Ovary (tissue), 7 donors: ENCODE measurements at regions not wholly inside any gene's neighbourhood (a gene's known extent, or its start where the extent isn't known, plus 50 kb on each side); places are given as distances from the start of the nearest gene placed in this dataset.

Source experiments
- DNase-seq, 5 donors: peaks; one replicate each; pipeline ENCODE4 v3.0.0-alpha.2; 2019 to 2020
- H3K27ac ChIP-seq, 2 donors: fragments of 200-600 bp; one replicate each; pipeline versions ENCODE4 v1.5.1 to v1.8.0; 2019 to 2022
- H3K27me3 ChIP-seq: fragments of 200-600 bp; one replicate; pipeline ENCODE4 v1.8.0; 2022
- H3K36me3 ChIP-seq: fragments of 200-600 bp; sonication (generic); one replicate; pipeline ENCODE4 v1.5.1; 2019
- H3K4me1 ChIP-seq: one replicate; pipeline ENCODE4 v1.8.1; 2013; ENCODE audit warnings: mild to moderate bottlenecking, moderate library complexity; ENCODE audit not compliant: insufficient read depth
- H3K4me3 ChIP-seq: fragments of 200-600 bp; sonication (generic); one replicate; pipeline ENCODE4 v1.5.1; 2017
- H3K9me3 ChIP-seq, 2 donors: fragments of 200-600 bp in 1 of 2; sonication (generic) in 1 of 2; one replicate each; pipeline versions ENCODE4 v1.5.1 to v1.8.1; 2013 to 2019; ENCODE audit warnings: mild to moderate bottlenecking in 1 of 2, moderate library complexity in 1 of 2
- EP300 ChIP-seq: sonication (generic); formaldehyde crosslinking; IDR thresholded peaks from one replicate; pipeline ENCODE4 v1.6.1; 2017; ENCODE audit warnings: antibody characterized with exemption
- POLR2A ChIP-seq: fragments of 450-650 bp; IDR thresholded peaks from one replicate; pipeline ENCODE4 v1.6.1; 2017; ENCODE audit warnings: antibody characterized with exemption, mild to moderate bottlenecking, moderate library complexity
- WGBS, 3 donors: extraction: QIAGEN DNeasy Blood & Tissue Kit in 1 of 3; methylation state at CpG; one replicate each; pipeline versions ENCODE4 v1.1.5 to v1.1.7; 2013 to 2017; 5-methylcytosine and 5-hydroxymethylcytosine counted together
- intact Hi-C, 4 donors: fragments of 100-400 bp; cut with DNase I; formaldehyde crosslinking; loops; one replicate each; pipeline versions ENCODE4 v1.11.0 to v1.15.1; 2022 to 2023
- TF ChIP-seq, protein P1 (sequence below), 3 donors: fragments of 450-650 bp in 2 of 3; fragments of 200-600 bp in 1 of 3; IDR thresholded peaks; one replicate each; pipeline versions ENCODE4 v1.5.1 to v1.8.0; 2016 to 2022; ENCODE audit warnings: antibody characterized with exemption in 3 of 3, mild to moderate bottlenecking in 1 of 3
- donor health status: DM: no; HTN: no; CAD: no; lungs with moderate emphysema.
- donor health status: DM: no; HTN: no; CAD: no.
- donor health status: Bipolar disorder and iron deficiency.
- donor health status: DM: no; HTN: no; CAD: no.
- donor health status: DM: yes; HTN: yes; CAD: no.

GRCh38 chr15:61687651-61688050 is 372.6 kb downstream of the VPS13C start:
- Histone ChIP-seq H3K9me3 (no peaks in the 10 kb centered on the region), H3K27ac (no peak overlapping the region), H3K27me3 (no peaks in the 10 kb centered on the region), H3K4me1 (no peaks in the 10 kb centered on the region), H3K4me3 (no peak overlapping the region), H3K36me3 (no peaks in the 10 kb centered on the region)
- intact Hi-C loops: no loop called here
- DNase-seq: no peak
- TF ChIP-seq POLR2A (no peak), EP300 (no peak)
- TF ChIP-seq, protein P1, sequence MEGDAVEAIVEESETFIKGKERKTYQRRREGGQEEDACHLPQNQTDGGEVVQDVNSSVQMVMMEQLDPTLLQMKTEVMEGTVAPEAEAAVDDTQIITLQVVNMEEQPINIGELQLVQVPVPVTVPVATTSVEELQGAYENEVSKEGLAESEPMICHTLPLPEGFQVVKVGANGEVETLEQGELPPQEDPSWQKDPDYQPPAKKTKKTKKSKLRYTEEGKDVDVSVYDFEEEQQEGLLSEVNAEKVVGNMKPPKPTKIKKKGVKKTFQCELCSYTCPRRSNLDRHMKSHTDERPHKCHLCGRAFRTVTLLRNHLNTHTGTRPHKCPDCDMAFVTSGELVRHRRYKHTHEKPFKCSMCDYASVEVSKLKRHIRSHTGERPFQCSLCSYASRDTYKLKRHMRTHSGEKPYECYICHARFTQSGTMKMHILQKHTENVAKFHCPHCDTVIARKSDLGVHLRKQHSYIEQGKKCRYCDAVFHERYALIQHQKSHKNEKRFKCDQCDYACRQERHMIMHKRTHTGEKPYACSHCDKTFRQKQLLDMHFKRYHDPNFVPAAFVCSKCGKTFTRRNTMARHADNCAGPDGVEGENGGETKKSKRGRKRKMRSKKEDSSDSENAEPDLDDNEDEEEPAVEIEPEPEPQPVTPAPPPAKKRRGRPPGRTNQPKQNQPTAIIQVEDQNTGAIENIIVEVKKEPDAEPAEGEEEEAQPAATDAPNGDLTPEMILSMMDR (IDR thresholded peaks at IDR 0.05): no peak

DNA sequence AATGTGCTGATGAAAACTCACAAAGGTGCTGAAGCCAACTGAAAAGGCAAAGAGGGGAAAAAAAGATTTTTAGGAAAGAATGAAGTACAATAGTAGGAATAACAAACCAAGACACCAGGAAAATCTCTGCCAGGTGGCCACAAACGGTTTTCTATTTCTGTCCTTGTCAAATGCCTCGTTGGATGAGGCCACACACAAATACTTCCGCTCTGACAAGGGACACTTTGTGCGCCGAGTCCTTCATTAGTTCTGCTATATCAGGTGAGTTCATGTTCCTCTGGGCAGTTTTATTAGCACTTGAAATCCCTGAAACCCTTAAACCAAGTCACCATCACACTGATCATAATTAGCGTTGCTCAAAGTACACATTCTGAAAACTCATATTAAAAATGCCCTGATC is 373.1 kb downstream of the VPS13C start:
- no peak for DNase-seq
- Histone ChIP-seq H3K36me3 (no peaks in the 10 kb centered on the region), H3K9me3 (no peaks in the 10 kb centered on the region), H3K27me3 (no peaks in the 10 kb centered on the region), H3K4me3 (no peak overlapping the region), H3K4me1 (no peaks in the 10 kb centered on the region), H3K27ac (no peak overlapping the region)
- no peak for TF ChIP-seq POLR2A
- intact Hi-C loops: no loop called here
- 62 to 71% (median 66%) methylated on average over 6 of the region's 6 CpGs for WGBS, 3 donors

DNA sequence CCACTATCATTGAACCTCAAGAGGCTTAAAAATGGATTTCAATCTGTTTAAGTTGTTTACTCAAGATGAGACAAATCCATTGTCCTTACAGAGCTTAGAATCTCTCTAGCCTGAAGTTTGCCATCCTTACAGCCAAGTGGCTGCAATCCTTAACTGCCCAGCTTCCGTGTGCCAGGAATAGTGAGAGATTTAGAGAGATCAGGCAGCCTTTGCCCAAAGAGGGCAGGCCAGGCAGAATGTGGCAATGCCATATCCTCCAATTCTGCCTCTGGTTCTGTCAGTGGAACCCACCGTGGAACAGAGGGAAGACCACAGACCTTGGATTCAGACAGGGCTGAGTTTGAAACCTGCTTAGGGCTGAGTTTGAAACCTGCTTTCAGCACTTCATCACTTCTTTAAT is 374.3 kb downstream of the VPS13C start:
- DNase-seq: no peak
- intact Hi-C loops: no loop called here
- WGBS, 3 donors: 74 to 88% (median 84%) methylated on average over 2 of the region's 2 CpGs
- Histone ChIP-seq H3K4me1 (no peaks in the 10 kb centered on the region), H3K9me3 (no peaks in the 10 kb centered on the region), H3K4me3 (no peak overlapping the region), H3K27me3 (no peaks in the 10 kb centered on the region), H3K36me3 (no peaks in the 10 kb centered on the region), H3K27ac (no peak overlapping the region)
- TF ChIP-seq EP300 (no peak), POLR2A (no peak)
- TF ChIP-seq, protein P1 (IDR thresholded peaks at IDR 0.05): no peak

GRCh38 chr15:61685534-61685933 is 374.7 kb downstream of the VPS13C start:
- 62 to 72% (median 63%) methylated on average over 4 of the region's 4 CpGs for WGBS, 3 donors
- no peak for DNase-seq
- no peak overlapping the region for H3K4me3 ChIP-seq
- no peak for TF ChIP-seq EP300
- no peak for TF ChIP-seq POLR2A
- TF ChIP-seq, protein P1 (IDR thresholded peaks at IDR 0.05): no peak
- H3K27me3 ChIP-seq: no peaks in the 10 kb centered on the region
- H3K9me3 ChIP-seq: no peaks in the 10 kb centered on the region
- intact Hi-C loops: no loop called here
- H3K4me1 ChIP-seq: no peaks in the 10 kb centered on the region
- H3K36me3 ChIP-seq: no peaks in the 10 kb centered on the region
- H3K27ac ChIP-seq: no peak overlapping the region

- H3K4me3 ChIP-seq: no peak overlapping the region
- no peaks in the 10 kb centered on the region for H3K36me3 ChIP-seq
- TF ChIP-seq, protein P1 (IDR thresholded peaks at IDR 0.05): no peak
- TF ChIP-seq EP300 (no peak), POLR2A (no peak)
- DNase-seq: no peak
- H3K4me1 ChIP-seq: no peaks in the 10 kb centered on the region
- no peaks in the 10 kb centered on the region for H3K27me3 ChIP-seq
- intact Hi-C loops: no loop called here
- H3K9me3 ChIP-seq: no peaks in the 10 kb centered on the region
- no peak overlapping the region for H3K27ac ChIP-seq
- 86 to 91% (median 90%) methylated on average over 2 of the region's 2 CpGs for WGBS, 3 donors
Measured at GRCh38 chr15:61684749-61685467, 375.3 kb downstream of the VPS13C start.
